ENCODE measurements at regions not wholly inside any gene's neighbourhood (a gene's known extent, or its start where the extent isn't known, plus 50 kb on each side); places are given as distances from the start of the nearest gene placed in this dataset.

GRCh38 chr12:127035011-127035879 is 1231.7 kb upstream of the TMEM132C start:
- TF ChIP-seq CTCF (conservative IDR thresholded peaks at IDR 0.05; ENCODE audit: low read depth in 2 of 2) = no peak
- no peak for TF ChIP-seq EZH2 (IDR thresholded peaks at IDR 0.05; ENCODE audit: low read depth, unreplicated experiment)
- TF ChIP-seq EZH2phosphoT487 (IDR thresholded peaks at IDR 0.05; ENCODE audit: unreplicated experiment) = no peak
- TF ChIP-seq POLR2AphosphoS5 (IDR thresholded peaks at IDR 0.05; ENCODE audit: low read depth) = no peak
- TF ChIP-seq CREB1 (CRISPR knock-in tag; IDR thresholded peaks at IDR 0.05; ENCODE audit: low read depth) = no peak
- no peak for TF ChIP-seq JUNB (IDR thresholded peaks at IDR 0.05; ENCODE audit: unreplicated experiment)
- TF ChIP-seq STAT1 (IDR thresholded peaks at IDR 0.05; ENCODE audit: unreplicated experiment) = no peak
- no peak for TF ChIP-seq REST (IDR thresholded peaks at IDR 0.05; ENCODE audit: unreplicated experiment)
- TF ChIP-seq NANOG (IDR thresholded peaks at IDR 0.05; ENCODE audit: borderline replicate concordance) = no peak
- TF ChIP-seq ETS1 (IDR thresholded peaks at IDR 0.05) = no peak
- no peak for TF ChIP-seq ZNF331 (CRISPR knock-in tag; IDR thresholded peaks at IDR 0.05; ENCODE audit: low read depth)
- no peak for TF ChIP-seq ZNF114 (CRISPR knock-in tag; IDR thresholded peaks at IDR 0.05)
- no peak for TF ChIP-seq ZNF462 (CRISPR knock-in tag; IDR thresholded peaks at IDR 0.05)
